ENCODE measurements at regions not wholly inside any gene's neighbourhood (a gene's known extent, or its start where the extent isn't known, plus 50 kb on each side); places are given as distances from the start of the nearest gene placed in this dataset.

- TF ChIP-seq POLR2A (IDR thresholded peaks at IDR 0.05) (no peak), CTCF (IDR thresholded peaks at IDR 0.05) (no peak)
Observed at GRCh38 chr22:49056301-49056700, 771.4 kb downstream of the BRD1 start.

Measured in tibial nerve (tissue), 3 donors.